ENCODE measurements at regions not wholly inside any gene's neighbourhood (a gene's known extent, or its start where the extent isn't known, plus 50 kb on each side); places are given as distances from the start of the nearest gene placed in this dataset.

GRCh38 chr5:154134499-154134898 lies 56.0 kb upstream of the GALNT10 start (continued):
- peak; percentile 94 for TF ChIP-seq RBM25 (IDR thresholded peaks at IDR 0.05; ENCODE audit: low read depth, low read length, severe bottlenecking)
- no peak for TF ChIP-seq XRCC4 (IDR thresholded peaks at IDR 0.05; ENCODE audit: extremely low read depth, insufficient read depth, insufficient read length)
- TF ChIP-seq RBM17 (IDR thresholded peaks at IDR 0.05; ENCODE audit: borderline replicate concordance, low read depth, low read length): no peak
- peak; percentile 70 for TF ChIP-seq ZFP36 (IDR thresholded peaks at IDR 0.05; ENCODE audit: low read depth, low read length, partially characterized antibody)

DNA sequence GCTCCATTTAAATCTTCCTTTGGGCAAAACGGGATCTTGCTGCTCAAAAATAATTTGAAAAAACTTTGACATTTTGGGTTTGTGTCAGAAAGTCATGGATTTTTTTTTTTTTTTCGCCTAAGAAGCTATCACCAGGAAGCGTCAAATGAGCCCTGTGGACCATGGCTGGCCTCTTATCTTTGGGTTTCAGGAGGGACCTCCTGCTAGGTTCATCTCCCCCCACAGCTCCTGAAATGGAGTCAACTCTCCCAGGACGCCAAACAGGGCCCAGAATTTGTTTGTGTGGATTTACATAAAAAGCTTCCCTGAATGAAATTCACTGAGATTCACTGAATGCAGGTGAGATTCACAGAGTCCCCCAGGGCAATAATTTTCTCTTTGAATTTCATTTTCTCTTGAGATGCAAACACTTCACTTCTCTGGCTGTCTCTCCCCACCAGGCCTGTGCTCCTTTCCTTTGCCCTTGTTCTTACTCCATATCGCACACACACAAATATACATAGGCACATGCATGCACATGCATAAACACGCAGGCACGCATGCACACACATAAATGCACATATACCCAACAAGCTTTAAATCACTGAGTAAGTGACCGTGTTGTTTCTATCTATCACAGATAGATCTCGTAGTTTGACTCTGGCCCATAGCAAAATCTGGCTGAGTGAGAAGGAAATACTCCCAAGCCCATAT lies 55.3 kb upstream of the GALNT10 start:
- H2AFZ ChIP-seq (ENCODE audit: low read depth, low read length): no peak overlapping the region
- in situ Hi-C loops (cut with MboI): no loop called here
- POLR2A ChIA-PET: interaction anchor here (0.7 kb wide), 1 partner anchor 10 kb away, joined by 3 read pairs; no protein-coding TSS in a partner anchor
- H3K36me3 ChIP-seq (ENCODE audit: control insufficient read depth, insufficient read depth, low read length): no peaks in the 10 kb centered on the region
- H3K4me3 ChIP-seq: no peak overlapping the region
- H4K20me1 ChIP-seq (replicated peaks; ENCODE audit: control insufficient read depth, insufficient read depth, low read length): no peaks in the 10 kb centered on the region; the same call in 1 of the 2 replicates
- no peaks in the 10 kb centered on the region for H3K79me2 ChIP-seq (ENCODE audit: control insufficient read depth, insufficient read depth, low read length)
- WGBS (ENCODE audit: insufficient coverage, low coverage, missing lambda C conversion rate): 11% methylated on average over 9 of the region's 9 CpGs
- no peaks in the 10 kb centered on the region for H3K9me3 ChIP-seq (replicated peaks; ENCODE audit: control insufficient read depth, insufficient read depth, low read depth, low read length)
- intact Hi-C loops (cut with micrococcal nuclease): no loop called here
- no peak overlapping the region for H3K27ac ChIP-seq (ENCODE audit: extremely low read depth, low read depth, low read length)
- ATAC-seq (peak; percentile 79), DNase-seq (ENCODE audit: extremely low read depth in 1 of 4, low spot score in 3 of 4) (peak; percentile 34 to 72 (median 56)), FAIRE-seq (peak; percentile 77)
- peaks cover 0 to 6% of the 10 kb centered on the region in 2 experiments; a peak in 2 of 5 replicates for H3K4me1 ChIP-seq (replicated peaks in 1 of 2; ENCODE audit: control insufficient read depth in 2 of 2, insufficient read depth in 2 of 2, low read length in 2 of 2)
- no peak overlapping the region for H3K9ac ChIP-seq (ENCODE audit: insufficient read depth in 1 of 2, low read depth in 2 of 2, low read length in 2 of 2)
- BruUV-seq (replicated peaks): no TSS peak
- no peak overlapping the region for H3K4me2 ChIP-seq (ENCODE audit: insufficient read depth, low read length)
- CTCF ChIA-PET (ENCODE audit: low intra/inter-chr PET ratio): no interaction called here
- H3K27me3 ChIP-seq (ENCODE audit: control insufficient read depth in 2 of 2, insufficient read depth in 2 of 2, low read length in 2 of 2): peaks cover 15 to 32% of the 10 kb centered on the region in 2 experiments
- no peaks in the 10 kb centered on the region for H3K9me1 ChIP-seq (ENCODE audit: control insufficient read depth, insufficient read depth, low read length)
- TF ChIP-seq, protein P1, sequence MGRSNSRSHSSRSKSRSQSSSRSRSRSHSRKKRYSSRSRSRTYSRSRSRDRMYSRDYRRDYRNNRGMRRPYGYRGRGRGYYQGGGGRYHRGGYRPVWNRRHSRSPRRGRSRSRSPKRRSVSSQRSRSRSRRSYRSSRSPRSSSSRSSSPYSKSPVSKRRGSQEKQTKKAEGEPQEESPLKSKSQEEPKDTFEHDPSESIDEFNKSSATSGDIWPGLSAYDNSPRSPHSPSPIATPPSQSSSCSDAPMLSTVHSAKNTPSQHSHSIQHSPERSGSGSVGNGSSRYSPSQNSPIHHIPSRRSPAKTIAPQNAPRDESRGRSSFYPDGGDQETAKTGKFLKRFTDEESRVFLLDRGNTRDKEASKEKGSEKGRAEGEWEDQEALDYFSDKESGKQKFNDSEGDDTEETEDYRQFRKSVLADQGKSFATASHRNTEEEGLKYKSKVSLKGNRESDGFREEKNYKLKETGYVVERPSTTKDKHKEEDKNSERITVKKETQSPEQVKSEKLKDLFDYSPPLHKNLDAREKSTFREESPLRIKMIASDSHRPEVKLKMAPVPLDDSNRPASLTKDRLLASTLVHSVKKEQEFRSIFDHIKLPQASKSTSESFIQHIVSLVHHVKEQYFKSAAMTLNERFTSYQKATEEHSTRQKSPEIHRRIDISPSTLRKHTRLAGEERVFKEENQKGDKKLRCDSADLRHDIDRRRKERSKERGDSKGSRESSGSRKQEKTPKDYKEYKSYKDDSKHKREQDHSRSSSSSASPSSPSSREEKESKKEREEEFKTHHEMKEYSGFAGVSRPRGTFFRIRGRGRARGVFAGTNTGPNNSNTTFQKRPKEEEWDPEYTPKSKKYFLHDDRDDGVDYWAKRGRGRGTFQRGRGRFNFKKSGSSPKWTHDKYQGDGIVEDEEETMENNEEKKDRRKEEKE (IDR thresholded peaks at IDR 0.05; ENCODE audit: borderline replicate concordance in 1 of 2, control insufficient read depth in 1 of 2, low read depth in 2 of 2, low read length in 1 of 2): no peak
- TF ChIP-seq, protein P2, sequence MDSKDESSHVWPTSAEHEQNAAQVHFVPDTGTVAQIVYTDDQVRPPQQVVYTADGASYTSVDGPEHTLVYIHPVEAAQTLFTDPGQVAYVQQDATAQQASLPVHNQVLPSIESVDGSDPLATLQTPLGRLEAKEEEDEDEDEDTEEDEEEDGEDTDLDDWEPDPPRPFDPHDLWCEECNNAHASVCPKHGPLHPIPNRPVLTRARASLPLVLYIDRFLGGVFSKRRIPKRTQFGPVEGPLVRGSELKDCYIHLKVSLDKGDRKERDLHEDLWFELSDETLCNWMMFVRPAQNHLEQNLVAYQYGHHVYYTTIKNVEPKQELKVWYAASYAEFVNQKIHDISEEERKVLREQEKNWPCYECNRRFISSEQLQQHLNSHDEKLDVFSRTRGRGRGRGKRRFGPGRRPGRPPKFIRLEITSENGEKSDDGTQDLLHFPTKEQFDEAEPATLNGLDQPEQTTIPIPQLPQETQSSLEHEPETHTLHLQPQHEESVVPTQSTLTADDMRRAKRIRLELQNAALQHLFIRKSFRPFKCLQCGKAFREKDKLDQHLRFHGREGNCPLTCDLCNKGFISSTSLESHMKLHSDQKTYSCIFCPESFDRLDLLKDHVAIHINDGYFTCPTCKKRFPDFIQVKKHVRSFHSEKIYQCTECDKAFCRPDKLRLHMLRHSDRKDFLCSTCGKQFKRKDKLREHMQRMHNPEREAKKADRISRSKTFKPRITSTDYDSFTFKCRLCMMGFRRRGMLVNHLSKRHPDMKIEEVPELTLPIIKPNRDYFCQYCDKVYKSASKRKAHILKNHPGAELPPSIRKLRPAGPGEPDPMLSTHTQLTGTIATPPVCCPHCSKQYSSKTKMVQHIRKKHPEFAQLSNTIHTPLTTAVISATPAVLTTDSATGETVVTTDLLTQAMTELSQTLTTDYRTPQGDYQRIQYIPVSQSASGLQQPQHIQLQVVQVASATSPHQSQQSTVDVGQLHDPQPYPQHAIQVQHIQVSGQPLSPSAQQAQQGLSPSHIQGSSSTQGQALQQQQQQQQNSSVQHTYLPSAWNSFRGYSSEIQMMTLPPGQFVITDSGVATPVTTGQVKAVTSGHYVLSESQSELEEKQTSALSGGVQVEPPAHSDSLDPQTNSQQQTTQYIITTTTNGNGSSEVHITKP (IDR thresholded peaks at IDR 0.05; ENCODE audit: partially characterized antibody): peak; percentile 68
- TF ChIP-seq PCBP1 (IDR thresholded peaks at IDR 0.05; ENCODE audit: low read depth, low read length, poor library complexity, severe bottlenecking): no peak
- no peak for TF ChIP-seq ZBTB2 (IDR thresholded peaks at IDR 0.05)
- TF ChIP-seq DPF2 (IDR thresholded peaks at IDR 0.05): 0 out of 2 replicates have a peak, but pooled peaks have one; percentile 36
- TF ChIP-seq IRF1 (CRISPR knock-in tag; IDR thresholded peaks at IDR 0.05; ENCODE audit: borderline replicate concordance): no peak
